ENCODE measurements at regions not wholly inside any gene's neighbourhood (a gene's known extent, or its start where the extent isn't known, plus 50 kb on each side); places are given as distances from the start of the nearest gene placed in this dataset.
A peak's percentile ranks its signal among the peaks of the same experiment; 100 is the strongest.
"Not testable (repeated sequence)": the region's sequence is repeated elsewhere in the genome, so short reads cannot be mapped to it uniquely, and the experiment has no call there.

DNA sequence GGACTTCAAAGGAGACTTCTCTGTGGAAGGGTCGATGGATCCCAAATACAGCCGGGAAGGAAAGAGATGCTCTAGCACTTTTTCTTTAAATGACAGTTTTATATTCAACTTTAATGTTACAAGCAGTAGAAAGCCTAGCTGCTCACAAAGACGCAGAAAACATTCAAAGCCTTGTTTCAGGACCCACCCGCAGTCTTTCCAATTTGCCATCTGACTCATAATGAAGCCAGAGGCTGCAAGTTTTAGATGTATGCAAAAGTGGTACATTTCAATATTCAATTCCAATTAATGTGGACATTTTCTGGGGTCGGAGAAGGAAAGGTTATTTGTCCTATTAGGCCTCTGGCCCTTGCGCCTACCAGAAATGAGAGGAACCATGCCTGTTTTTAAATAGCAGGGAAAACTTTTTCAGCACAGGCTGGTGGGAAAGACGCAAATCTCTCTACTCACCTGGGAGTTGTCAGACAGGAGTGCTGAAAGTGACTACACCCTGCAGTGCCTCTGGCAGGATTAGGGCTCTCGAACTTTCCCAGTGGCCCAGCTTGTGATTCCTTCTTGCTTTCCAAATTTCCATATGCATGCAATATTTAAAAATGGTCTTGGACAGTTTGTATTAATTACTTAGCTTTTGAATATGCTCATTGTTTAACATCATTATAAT is 117.4 kb upstream of the MBNL1 start:
- TF ChIP-seq, protein P1, sequence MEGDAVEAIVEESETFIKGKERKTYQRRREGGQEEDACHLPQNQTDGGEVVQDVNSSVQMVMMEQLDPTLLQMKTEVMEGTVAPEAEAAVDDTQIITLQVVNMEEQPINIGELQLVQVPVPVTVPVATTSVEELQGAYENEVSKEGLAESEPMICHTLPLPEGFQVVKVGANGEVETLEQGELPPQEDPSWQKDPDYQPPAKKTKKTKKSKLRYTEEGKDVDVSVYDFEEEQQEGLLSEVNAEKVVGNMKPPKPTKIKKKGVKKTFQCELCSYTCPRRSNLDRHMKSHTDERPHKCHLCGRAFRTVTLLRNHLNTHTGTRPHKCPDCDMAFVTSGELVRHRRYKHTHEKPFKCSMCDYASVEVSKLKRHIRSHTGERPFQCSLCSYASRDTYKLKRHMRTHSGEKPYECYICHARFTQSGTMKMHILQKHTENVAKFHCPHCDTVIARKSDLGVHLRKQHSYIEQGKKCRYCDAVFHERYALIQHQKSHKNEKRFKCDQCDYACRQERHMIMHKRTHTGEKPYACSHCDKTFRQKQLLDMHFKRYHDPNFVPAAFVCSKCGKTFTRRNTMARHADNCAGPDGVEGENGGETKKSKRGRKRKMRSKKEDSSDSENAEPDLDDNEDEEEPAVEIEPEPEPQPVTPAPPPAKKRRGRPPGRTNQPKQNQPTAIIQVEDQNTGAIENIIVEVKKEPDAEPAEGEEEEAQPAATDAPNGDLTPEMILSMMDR (IDR thresholded peaks at IDR 0.05; ENCODE audit: low read length, missing control alignments), result no peak
- no peak overlapping the region for H3K4me3 ChIP-seq (replicated peaks; ENCODE audit: low read depth, low read length)
- no peak for DNase-seq (ENCODE audit: low read depth)

DNA sequence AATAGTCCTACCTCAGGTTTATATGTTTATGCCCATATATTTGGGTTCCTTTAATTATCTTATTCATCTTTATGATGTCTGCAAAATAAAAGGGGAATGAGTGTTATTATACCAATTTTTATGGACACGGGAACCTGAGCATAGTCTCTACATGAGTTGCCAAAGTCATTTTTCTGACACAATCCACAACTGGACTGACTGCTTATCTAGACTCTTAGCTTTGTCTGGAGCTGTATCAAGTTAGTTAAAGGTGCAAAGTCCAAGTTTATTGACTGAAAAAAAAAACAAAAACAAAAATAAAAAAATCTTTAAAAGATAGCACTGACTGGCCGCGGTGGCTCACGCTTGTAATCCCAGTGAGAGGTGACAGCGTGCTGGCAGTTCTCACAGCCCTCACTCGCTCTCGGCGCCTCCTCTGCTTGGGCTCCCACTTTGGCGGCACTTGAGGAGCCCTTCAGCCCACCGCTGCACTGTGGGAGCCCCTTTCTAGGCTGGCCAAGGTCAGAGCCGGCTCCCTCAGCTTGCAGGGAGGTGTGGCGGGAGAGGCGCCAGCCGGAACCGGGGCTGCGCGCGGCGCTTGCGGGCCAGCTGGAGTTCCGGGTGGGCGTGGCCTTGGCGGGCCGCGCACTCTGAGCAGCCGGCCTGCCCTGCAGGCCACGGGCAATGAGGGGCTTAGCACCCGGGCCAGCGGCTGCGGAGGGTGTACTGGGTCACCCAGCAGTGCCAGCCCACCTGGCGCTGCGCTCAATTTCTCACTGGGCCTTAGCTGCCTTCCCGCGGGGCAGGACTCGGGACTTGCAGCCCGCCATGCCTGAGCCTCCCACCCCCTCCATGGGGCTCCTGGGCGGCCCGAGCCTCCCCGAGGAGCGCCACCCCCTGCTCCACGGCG is 116.6 kb upstream of the MBNL1 start:
- H3K4me3 ChIP-seq (replicated peaks; ENCODE audit: low read depth, low read length); DNase-seq (ENCODE audit: low read depth): not testable (repeated sequence)

DNA sequence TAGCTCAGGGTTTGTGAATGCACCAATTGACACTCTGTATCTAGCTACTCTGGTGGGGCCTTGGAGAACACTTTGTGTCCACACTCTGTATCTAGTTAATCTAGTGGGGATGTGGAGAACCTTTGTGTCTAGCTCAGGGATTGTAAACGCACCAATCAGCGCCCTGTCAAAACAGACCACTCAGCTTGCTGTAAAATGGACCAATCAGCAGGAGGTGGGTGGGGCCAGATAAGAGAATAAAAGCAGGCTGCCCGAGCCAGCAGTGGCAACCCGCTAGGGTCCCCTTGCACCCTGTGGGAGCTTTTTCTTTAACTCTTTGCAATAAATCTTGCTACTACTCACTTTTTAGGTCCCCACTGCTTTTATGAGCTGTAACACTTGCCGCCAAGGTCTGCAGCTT is 115.6 kb upstream of the MBNL1 start:
- H3K4me3 ChIP-seq (replicated peaks; ENCODE audit: low read depth, low read length); DNase-seq (ENCODE audit: low read depth): not testable (repeated sequence)

DNA sequence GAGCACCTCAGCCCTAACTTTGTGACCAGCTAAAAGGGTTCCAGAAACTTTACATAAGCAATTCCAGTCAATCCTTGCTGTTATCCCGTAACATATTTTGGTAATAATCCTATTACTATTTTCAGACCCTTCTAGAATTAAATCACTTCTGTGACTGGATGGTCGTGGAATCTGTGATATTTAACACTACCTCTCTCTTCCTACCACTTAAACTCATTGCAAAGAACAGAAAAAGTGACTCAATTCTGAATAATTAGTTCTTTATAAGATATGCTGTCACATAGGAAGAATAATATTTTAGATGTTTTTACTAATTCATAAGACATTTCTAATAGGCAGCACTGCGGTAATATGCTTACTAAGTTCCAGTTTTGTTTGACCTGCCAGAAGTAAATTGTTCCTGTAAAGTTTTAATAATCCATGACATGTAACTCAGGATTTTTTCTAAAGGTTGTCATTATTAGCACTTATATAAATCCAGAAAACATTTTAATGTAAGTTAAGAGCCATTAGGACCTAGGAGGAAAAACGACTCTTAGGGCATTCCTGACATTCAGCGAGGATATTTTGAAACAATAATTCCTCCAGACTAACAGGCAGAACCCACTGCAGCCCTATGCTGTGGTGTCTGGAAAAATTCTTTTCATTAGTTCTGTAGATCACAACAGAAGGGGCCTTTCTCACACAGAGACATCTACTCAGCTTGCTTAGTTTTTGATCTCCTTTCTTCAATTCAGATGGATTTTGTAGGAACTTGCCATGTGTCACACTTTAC is 113.3 kb upstream of the MBNL1 start:
- no peak for DNase-seq (ENCODE audit: low read depth)
- no peak overlapping the region for H3K4me3 ChIP-seq (replicated peaks; ENCODE audit: low read depth, low read length)
- TF ChIP-seq, protein P1 (IDR thresholded peaks at IDR 0.05; ENCODE audit: low read length, missing control alignments), result no peak

DNA sequence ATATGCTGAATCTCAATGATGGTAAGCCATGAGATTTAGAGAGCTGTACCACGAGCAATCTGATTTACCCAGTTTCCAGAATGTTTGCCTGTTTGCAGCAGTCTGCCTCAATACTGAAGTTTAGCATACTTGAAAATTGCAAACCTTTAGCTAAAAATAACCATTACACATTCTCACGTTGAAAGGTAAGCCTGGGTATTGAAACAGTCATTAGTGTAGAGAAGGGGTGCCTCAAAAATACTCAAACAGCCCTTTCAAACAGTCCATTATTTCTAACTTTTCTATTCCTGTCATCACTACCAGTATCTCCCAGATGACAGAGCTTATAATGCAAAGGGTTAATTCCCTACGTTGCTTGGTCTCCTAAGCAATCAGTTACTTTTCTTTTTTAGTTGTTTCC is 111.8 kb upstream of the MBNL1 start:
- H3K4me3 ChIP-seq (replicated peaks; ENCODE audit: low read depth, low read length), result no peak overlapping the region
- DNase-seq (ENCODE audit: low read depth), result no peak
- TF ChIP-seq, protein P1 (IDR thresholded peaks at IDR 0.05; ENCODE audit: low read length, missing control alignments), result no peak

DNA sequence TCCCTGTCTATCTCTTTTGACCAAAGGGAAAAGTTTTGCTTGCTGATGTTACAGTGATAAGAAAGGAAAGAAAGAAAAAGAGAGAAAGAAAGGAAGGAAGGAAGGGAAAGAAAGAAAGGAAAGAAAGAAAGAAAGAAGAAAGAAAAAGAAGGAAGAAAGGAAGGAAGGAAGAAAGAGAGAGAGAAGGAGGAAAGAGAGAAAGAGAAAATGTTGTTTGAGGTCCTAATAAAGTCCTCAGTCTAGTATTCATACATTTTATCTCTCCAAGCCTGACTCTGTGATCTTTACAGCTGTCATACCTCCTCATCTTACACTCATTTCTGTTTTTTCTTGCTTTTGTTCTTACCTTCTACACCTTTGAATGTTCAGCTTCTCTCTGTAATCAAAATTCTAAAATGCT is 111.4 kb upstream of the MBNL1 start:
- TF ChIP-seq, protein P1 (IDR thresholded peaks at IDR 0.05; ENCODE audit: low read length, missing control alignments), result no peak
- no peak for DNase-seq (ENCODE audit: low read depth)
- H3K4me3 ChIP-seq (replicated peaks; ENCODE audit: low read depth, low read length), result no peak overlapping the region

DNA sequence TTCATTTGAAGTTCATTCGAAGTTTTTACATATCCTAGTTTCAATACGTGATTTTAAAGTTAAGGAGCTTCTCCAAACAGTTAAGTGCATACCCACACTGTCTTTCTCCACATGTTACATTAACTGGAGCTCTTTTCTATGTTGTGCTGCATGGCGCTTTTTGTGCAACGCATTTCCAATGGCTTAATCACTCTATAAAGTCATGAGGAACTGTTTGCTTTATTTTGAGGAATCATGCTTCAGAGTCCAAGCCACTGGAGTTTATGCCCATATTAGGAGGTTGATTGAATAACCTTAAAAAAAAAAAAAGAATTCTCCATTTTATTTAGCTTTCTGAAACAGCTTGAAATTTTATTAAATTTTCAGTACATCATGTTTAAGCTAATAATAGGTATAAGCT is 109.4 kb upstream of the MBNL1 start:
- no peak overlapping the region for H3K4me3 ChIP-seq (replicated peaks; ENCODE audit: low read depth, low read length)
- DNase-seq (ENCODE audit: low read depth), result peak; percentile 67
- TF ChIP-seq, protein P1 (IDR thresholded peaks at IDR 0.05; ENCODE audit: low read length, missing control alignments), result no peak
